ENCODE measurements at regions not wholly inside any gene's neighbourhood (a gene's known extent, or its start where the extent isn't known, plus 50 kb on each side); places are given as distances from the start of the nearest gene placed in this dataset.

GRCh38 chr15:47374222-47374621 is 343.1 kb upstream of the SEMA6D start:
- TF ChIP-seq CTCF (IDR thresholded peaks at IDR 0.05) (no peak), POLR2A (IDR thresholded peaks at IDR 0.05) (no peak)

All from uterus (tissue), 2 donors.